Esophagus muscularis mucosa (tissue), 3 donors: ENCODE measurements at regions not wholly inside any gene's neighbourhood (a gene's known extent, or its start where the extent isn't known, plus 50 kb on each side); places are given as distances from the start of the nearest gene placed in this dataset.

Source experiments
- CTCF ChIP-seq, 3 experiments: fragments of 200-600 bp in 2 of 3; fragments of 450-650 bp in 1 of 3; sonication (generic) in 2 of 3; IDR thresholded peaks; one replicate each; pipeline ENCODE4 v1.5.1; 2017 to 2019; ENCODE audit warnings: antibody characterized with exemption in 3 of 3, mild to moderate bottlenecking in 2 of 3, moderate library complexity in 1 of 3
- POLR2AphosphoS5 ChIP-seq, 2 donors: sonication (generic); formaldehyde crosslinking; IDR thresholded peaks; one replicate each; pipeline ENCODE4 v1.6.1; 2017; ENCODE audit warnings: antibody characterized with exemption in 2 of 2

- TF ChIP-seq CTCF (IDR thresholded peaks at IDR 0.05) = no peak
- TF ChIP-seq POLR2AphosphoS5 (IDR thresholded peaks at IDR 0.05) = no peak
These were observed 931.0 kb downstream of the EPHA4 start for GRCh38 chr2:220641137-220641536.
